SK-N-SH treated with all-trans-retinoic acid at 6 μM for 48 hours (cell line): ENCODE measurements at regions not wholly inside any gene's neighbourhood (a gene's known extent, or its start where the extent isn't known, plus 50 kb on each side); places are given as distances from the start of the nearest gene placed in this dataset.
"Not testable (repeated sequence)": the region's sequence is repeated elsewhere in the genome, so short reads cannot be mapped to it uniquely, and the experiment has no call there.

Source experiments
- ATAC-seq: fragments of 200-7000 bp; cut with Tn5 transposase; 3 replicates; pipeline ENCODE4 v1.9.1; 2020; ENCODE audit warnings: mild to moderate bottlenecking, moderate library complexity
- ARNTL ChIP-seq: fragments of 450-650 bp; formaldehyde crosslinking; IDR thresholded peaks from 2 replicates; pipeline ENCODE4 v1.5.0; 2020; ENCODE audit warnings: low read depth, mild to moderate bottlenecking, moderate library complexity, borderline replicate concordance
- CSDC2 ChIP-seq: fragments of 250-450 bp; sonication (Bioruptor Pico); IDR thresholded peaks from 2 replicates; pipeline ENCODE4 v1.5.0; 2020; ENCODE audit warnings: mild to moderate bottlenecking, moderate library complexity
- CSRNP3 ChIP-seq: fragments of 250-450 bp; sonication (Bioruptor Pico); IDR thresholded peaks from 2 replicates; pipeline ENCODE4 v1.5.1; 2021; ENCODE audit warnings: mild to moderate bottlenecking, moderate library complexity
- ESRRG ChIP-seq: fragments of 250-450 bp; sonication (Bioruptor Pico); IDR thresholded peaks from 2 replicates; pipeline ENCODE4 v1.6.1; 2021; ENCODE audit warnings: mild to moderate bottlenecking
- GLIS3 ChIP-seq: fragments of 250-450 bp; sonication (Bioruptor Pico); IDR thresholded peaks from 2 replicates; pipeline ENCODE4 v1.5.0; 2020; ENCODE audit warnings: mild to moderate bottlenecking, moderate library complexity
- ISL1 ChIP-seq: fragments of 250-450 bp; sonication (Bioruptor Pico); IDR thresholded peaks from 2 replicates; pipeline ENCODE4 v2.1.2; 2022; ENCODE audit warnings: mild to moderate bottlenecking, moderate library complexity
- OSR1 ChIP-seq: fragments of 250-450 bp; sonication (Bioruptor Pico); IDR thresholded peaks from 2 replicates; pipeline ENCODE4 v1.8.0; 2022; ENCODE audit warnings: moderate library complexity, mild to moderate bottlenecking, inconsistent platforms
- POU6F1 ChIP-seq: fragments of 250-450 bp; sonication (Bioruptor Pico); IDR thresholded peaks from 2 replicates; pipeline ENCODE4 v1.8.0; 2021; ENCODE audit warnings: low read depth, mild to moderate bottlenecking, moderate library complexity, borderline replicate concordance
- PPARA ChIP-seq: fragments of 250-450 bp; sonication (Bioruptor Pico); IDR thresholded peaks from 2 replicates; pipeline ENCODE4 v1.5.0; 2020; ENCODE audit warnings: mild to moderate bottlenecking, borderline replicate concordance
- RARB ChIP-seq: fragments of 250-450 bp; sonication (Bioruptor Pico); IDR thresholded peaks from 2 replicates; pipeline ENCODE4 v1.8.0; 2021; ENCODE audit warnings: mild to moderate bottlenecking, moderate library complexity
- TCF4 ChIP-seq: fragments of 250-450 bp; sonication (Bioruptor Pico); IDR thresholded peaks from 2 replicates; pipeline ENCODE4 v1.8.0; 2021; ENCODE audit warnings: mild to moderate bottlenecking, moderate library complexity, borderline replicate concordance
- TOX ChIP-seq: fragments of 250-450 bp; sonication (Bioruptor Pico); IDR thresholded peaks from 2 replicates; pipeline ENCODE4 v1.8.0; 2021; ENCODE audit warnings: mild to moderate bottlenecking, moderate library complexity, borderline replicate concordance
- ZC3H10 ChIP-seq: fragments of 250-450 bp; sonication (Bioruptor Pico); IDR thresholded peaks from 2 replicates; pipeline ENCODE4 v1.5.1; 2021; ENCODE audit warnings: mild to moderate bottlenecking, moderate library complexity
- ZFP30 ChIP-seq: fragments of 450-650 bp; formaldehyde crosslinking; IDR thresholded peaks from 2 replicates; pipeline ENCODE4 v1.5.0; 2022; ENCODE audit warnings: mild to moderate bottlenecking, moderate library complexity
- ZNF70 ChIP-seq: fragments of 450-650 bp; formaldehyde crosslinking; IDR thresholded peaks from 2 replicates; pipeline ENCODE4 v1.5.0; 2020; ENCODE audit warnings: mild to moderate bottlenecking, moderate library complexity
- ZNF8 ChIP-seq: fragments of 450-650 bp; formaldehyde crosslinking; IDR thresholded peaks from 2 replicates; pipeline ENCODE4 v1.5.0; 2020; ENCODE audit warnings: mild to moderate bottlenecking, moderate library complexity
- TF ChIP-seq, protein P1 (sequence below): fragments of 250-450 bp; sonication (Bioruptor Pico); IDR thresholded peaks from 2 replicates; pipeline ENCODE4 v1.5.1; 2020; ENCODE audit warnings: low read depth, mild to moderate bottlenecking, moderate library complexity

DNA sequence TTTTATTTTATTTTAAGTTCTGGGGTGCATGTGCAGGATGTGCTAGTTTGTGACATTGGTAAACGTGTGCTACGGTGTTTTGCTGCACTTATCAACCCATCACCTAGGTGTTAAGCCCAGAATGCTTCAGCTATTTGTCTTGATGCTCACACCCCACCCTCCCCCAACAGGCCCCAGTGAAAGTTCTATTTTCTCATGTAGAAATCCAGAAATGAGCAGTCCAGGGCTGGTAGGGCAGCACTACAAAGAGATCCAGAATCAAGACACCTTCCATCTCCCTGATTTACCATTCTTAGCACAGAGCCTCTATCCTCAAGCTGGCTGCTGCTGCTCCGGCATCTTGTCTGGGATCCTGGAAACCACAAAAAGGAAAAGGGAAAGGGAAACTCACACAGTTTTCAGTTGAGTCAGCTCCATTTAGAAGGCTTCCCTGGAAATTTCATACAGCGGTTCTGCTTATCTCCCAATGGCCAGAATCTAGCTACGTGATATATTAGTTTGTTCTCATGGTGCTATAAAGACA lies 85.4 kb upstream of the SMARCA2 start:
- no peak for ATAC-seq
- TF ChIP-seq PPARA (CRISPR knock-in tag) (no peak), CSRNP3 (CRISPR knock-in tag) (no peak), GLIS3 (CRISPR knock-in tag) (no peak), ZNF70 (CRISPR knock-in tag) (no peak), TCF4 (CRISPR knock-in tag) (no peak), ZFP30 (CRISPR knock-in tag) (no peak), ARNTL (CRISPR knock-in tag) (no peak), TOX (CRISPR knock-in tag) (no peak), ZNF8 (no peak), OSR1 (CRISPR knock-in tag) (no peak)
- TF ChIP-seq, protein P1, sequence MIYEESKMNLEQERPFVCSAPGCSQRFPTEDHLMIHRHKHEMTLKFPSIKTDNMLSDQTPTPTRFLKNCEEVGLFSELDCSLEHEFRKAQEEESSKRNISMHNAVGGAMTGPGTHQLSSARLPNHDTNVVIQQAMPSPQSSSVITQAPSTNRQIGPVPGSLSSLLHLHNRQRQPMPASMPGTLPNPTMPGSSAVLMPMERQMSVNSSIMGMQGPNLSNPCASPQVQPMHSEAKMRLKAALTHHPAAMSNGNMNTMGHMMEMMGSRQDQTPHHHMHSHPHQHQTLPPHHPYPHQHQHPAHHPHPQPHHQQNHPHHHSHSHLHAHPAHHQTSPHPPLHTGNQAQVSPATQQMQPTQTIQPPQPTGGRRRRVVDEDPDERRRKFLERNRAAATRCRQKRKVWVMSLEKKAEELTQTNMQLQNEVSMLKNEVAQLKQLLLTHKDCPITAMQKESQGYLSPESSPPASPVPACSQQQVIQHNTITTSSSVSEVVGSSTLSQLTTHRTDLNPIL (CRISPR knock-in tag): no peak
- TF ChIP-seq, all 23 proteins: peak for 0

- ATAC-seq: not testable (repeated sequence)
Observed at GRCh38 chr9:1930245-1930736, 84.9 kb upstream of the SMARCA2 start.

GRCh38 chr9:1938135-1938534 lies 77.0 kb upstream of the SMARCA2 start:
- no peak for ATAC-seq
- no peak for TF ChIP-seq ISL1
- no peak for TF ChIP-seq TCF4 (CRISPR knock-in tag)
- TF ChIP-seq ZFP30 (CRISPR knock-in tag): no peak
- TF ChIP-seq ZC3H10: no peak
- no peak for TF ChIP-seq POU6F1 (CRISPR knock-in tag)

GRCh38 chr9:1938675-1939170 lies 76.4 kb upstream of the SMARCA2 start:
- TF ChIP-seq TOX (CRISPR knock-in tag) (no peak), PPARA (CRISPR knock-in tag) (no peak), RARB (no peak), CSDC2 (CRISPR knock-in tag) (no peak), ARNTL (CRISPR knock-in tag) (no peak), OSR1 (CRISPR knock-in tag) (no peak), ZFP30 (CRISPR knock-in tag) (no peak), CSRNP3 (CRISPR knock-in tag) (no peak)
- no peak for ATAC-seq

GRCh38 chr9:1939466-1939865 lies 75.7 kb upstream of the SMARCA2 start:
- TF ChIP-seq ZNF8 (no peak), ZC3H10 (no peak), ESRRG (CRISPR knock-in tag) (no peak), ARNTL (CRISPR knock-in tag) (no peak), POU6F1 (CRISPR knock-in tag) (no peak), TCF4 (CRISPR knock-in tag) (no peak), CSRNP3 (CRISPR knock-in tag) (no peak)
- ATAC-seq: no peak
